Esophagus squamous epithelium (tissue), 5 donors: ENCODE measurements at regions not wholly inside any gene's neighbourhood (a gene's known extent, or its start where the extent isn't known, plus 50 kb on each side); places are given as distances from the start of the nearest gene placed in this dataset.

Experiments used
- DNase-seq: peaks from one replicate; lab custom pipeline; 2025; lab: John Stamatoyannopoulos, UW
- H3K27ac ChIP-seq, 4 donors: fragments of 200-600 bp; sonication (generic); one replicate each; pipeline ENCODE4 v1.5.1; 2016 to 2019; ENCODE audit warnings: mild to moderate bottlenecking in 1 of 4
- H3K27me3 ChIP-seq, 4 donors: fragments of 200-600 bp; sonication (generic); 1 replicate in 3 of 4; 2 replicates in 1 of 4; pipeline versions ENCODE4 v1.5.1 to v1.6.0; 2017 to 2021; ENCODE audit warnings: antibody characterized with exemption in 1 of 4
- H3K36me3 ChIP-seq, 3 donors: fragments of 200-600 bp; sonication (generic); one replicate each; pipeline ENCODE4 v1.5.1; 2016 to 2019
- H3K4me1 ChIP-seq, 3 donors: fragments of 200-600 bp; sonication (generic); one replicate each; pipeline ENCODE4 v1.5.1; 2017 to 2019
- H3K4me3 ChIP-seq, 4 donors: fragments of 200-600 bp; sonication (generic); 1 replicate in 3 of 4; 2 replicates in 1 of 4; pipeline ENCODE4 v1.5.1; 2016 to 2019; ENCODE audit warnings: mild to moderate bottlenecking in 2 of 4, moderate library complexity in 1 of 4
- H3K9me3 ChIP-seq, 3 donors: fragments of 200-600 bp; sonication (generic); one replicate each; pipeline ENCODE4 v1.5.1; 2016 to 2019
- POLR2A ChIP-seq, 4 donors: fragments of 450-650 bp; IDR thresholded peaks; one replicate each; pipeline ENCODE4 v1.6.1; 2017; ENCODE audit warnings: antibody characterized with exemption in 4 of 4, mild to moderate bottlenecking in 4 of 4, moderate library complexity in 3 of 4
- WGBS, 2 donors: methylation state at CpG; one replicate each; pipeline ENCODE4 v1.1.5; 2018; 5-methylcytosine and 5-hydroxymethylcytosine counted together
- intact Hi-C: fragments of 100-400 bp; cut with DNase I; formaldehyde crosslinking; loops from one replicate; pipeline ENCODE4 v1.15.0; 2022
- TF ChIP-seq, protein P1 (sequence below), 6 experiments: fragments of 450-650 bp in 4 of 6; fragments of 200-600 bp in 2 of 6; sonication (generic) in 2 of 6; IDR thresholded peaks; one replicate each; pipeline ENCODE4 v1.5.1; 2016 to 2019; ENCODE audit warnings: antibody characterized with exemption in 6 of 6, mild to moderate bottlenecking in 4 of 6, moderate library complexity in 4 of 6
- donor health status: DM: yes; HTN: yes; CAD: no.

DNA sequence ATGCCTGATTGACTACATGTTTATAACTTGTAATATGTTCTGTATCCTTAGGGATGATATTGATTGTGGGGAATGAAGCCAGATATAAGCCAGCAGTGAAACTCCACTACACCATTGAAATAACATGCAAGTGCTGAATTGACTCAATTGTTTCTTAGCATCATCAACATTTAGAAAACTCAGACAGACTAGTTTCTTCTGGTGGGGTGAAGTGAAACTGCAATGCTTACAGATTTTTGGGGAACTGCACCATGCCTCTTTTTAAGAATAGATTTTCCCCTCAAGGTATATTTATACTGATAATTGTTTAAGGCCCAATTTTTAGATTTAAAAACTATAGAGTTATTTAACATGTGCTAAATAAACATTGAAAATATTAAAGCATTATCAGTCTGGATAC is 1044.6 kb upstream of the EYS start:
- no peaks in the 10 kb centered on the region for H3K36me3 ChIP-seq
- DNase-seq = no peak
- intact Hi-C loops = no loop called here
- no peak overlapping the region for H3K27ac ChIP-seq
- TF ChIP-seq, protein P1, sequence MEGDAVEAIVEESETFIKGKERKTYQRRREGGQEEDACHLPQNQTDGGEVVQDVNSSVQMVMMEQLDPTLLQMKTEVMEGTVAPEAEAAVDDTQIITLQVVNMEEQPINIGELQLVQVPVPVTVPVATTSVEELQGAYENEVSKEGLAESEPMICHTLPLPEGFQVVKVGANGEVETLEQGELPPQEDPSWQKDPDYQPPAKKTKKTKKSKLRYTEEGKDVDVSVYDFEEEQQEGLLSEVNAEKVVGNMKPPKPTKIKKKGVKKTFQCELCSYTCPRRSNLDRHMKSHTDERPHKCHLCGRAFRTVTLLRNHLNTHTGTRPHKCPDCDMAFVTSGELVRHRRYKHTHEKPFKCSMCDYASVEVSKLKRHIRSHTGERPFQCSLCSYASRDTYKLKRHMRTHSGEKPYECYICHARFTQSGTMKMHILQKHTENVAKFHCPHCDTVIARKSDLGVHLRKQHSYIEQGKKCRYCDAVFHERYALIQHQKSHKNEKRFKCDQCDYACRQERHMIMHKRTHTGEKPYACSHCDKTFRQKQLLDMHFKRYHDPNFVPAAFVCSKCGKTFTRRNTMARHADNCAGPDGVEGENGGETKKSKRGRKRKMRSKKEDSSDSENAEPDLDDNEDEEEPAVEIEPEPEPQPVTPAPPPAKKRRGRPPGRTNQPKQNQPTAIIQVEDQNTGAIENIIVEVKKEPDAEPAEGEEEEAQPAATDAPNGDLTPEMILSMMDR (IDR thresholded peaks at IDR 0.05) = no peak
- TF ChIP-seq POLR2A (IDR thresholded peaks at IDR 0.05) = no peak
- peaks cover 0 to 9% (median 0%) of the 10 kb centered on the region in 3 donors for H3K9me3 ChIP-seq
- no peak overlapping the region for H3K4me3 ChIP-seq
- no peaks in the 10 kb centered on the region for H3K27me3 ChIP-seq
- H3K4me1 ChIP-seq = no peaks in the 10 kb centered on the region

DNA sequence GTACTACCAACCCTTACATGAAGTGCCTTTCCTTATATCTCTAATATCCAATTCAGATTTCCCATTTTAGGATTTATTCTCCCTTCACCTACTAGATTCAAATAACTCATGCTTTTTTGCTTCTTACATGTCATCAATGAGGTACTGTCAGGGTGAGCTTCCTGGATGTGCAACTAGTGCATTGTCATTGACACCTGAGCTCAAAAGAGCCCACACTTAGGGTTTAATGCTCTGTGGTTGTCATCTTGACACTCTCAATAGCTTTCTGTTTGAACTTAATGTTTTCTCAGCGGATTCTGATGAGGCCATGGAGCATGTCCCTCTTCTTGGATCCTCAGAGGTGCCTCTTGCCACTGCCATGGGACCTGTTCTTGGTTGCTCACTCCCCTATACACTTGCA is 1033.3 kb upstream of the EYS start:
- intact Hi-C loops = no loop called here
- no peak for DNase-seq
- H3K4me1 ChIP-seq = no peaks in the 10 kb centered on the region
- H3K9me3 ChIP-seq = peaks cover 0 to 2% (median 0%) of the 10 kb centered on the region in 3 donors
- no peaks in the 10 kb centered on the region for H3K36me3 ChIP-seq
- no peak overlapping the region for H3K4me3 ChIP-seq
- no peaks in the 10 kb centered on the region for H3K27me3 ChIP-seq
- WGBS, 2 donors = 33 to 38% methylated on average over 1 of the region's 1 CpG
- TF ChIP-seq, protein P1 (IDR thresholded peaks at IDR 0.05) = no peak
- TF ChIP-seq POLR2A (IDR thresholded peaks at IDR 0.05) = no peak
- no peak overlapping the region for H3K27ac ChIP-seq

DNA sequence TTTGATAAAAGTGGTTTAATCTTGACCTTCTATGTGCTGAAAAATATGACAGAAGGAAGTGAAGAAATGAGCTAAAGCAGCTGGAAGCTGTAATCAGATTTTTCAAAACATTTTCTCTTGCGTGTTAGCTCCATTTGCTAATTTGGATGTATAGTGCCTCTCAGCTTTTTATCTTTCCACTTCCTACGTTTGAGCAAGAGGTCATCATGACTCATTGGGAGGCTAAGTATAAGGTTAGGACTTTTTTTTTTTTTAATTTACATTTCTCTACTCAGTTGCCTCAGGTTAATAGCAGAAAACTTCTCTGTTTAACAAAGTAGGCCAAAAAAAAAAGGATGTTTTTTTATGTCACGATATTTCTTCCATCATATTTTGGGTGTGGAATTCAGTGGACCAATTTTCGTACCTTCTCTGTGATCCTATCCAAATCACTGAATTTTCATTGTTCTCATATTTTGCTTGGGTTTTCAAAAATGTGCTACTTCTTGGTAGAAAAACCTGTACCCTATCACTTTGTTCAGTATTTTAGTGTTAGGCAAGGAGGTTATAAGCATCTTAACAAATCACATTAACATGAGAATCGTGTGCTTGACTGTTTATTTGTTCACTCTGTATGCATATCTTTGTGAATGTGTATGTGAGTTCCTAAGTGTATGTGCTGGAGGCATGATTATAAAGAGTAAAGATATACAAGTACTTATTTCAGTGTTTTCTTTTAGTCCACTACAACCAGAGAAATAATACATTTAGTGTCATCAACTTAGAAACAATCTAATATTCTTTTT is 1028.3 kb upstream of the EYS start:
- H3K4me1 ChIP-seq = no peaks in the 10 kb centered on the region
- H3K27ac ChIP-seq = no peak overlapping the region
- no peaks in the 10 kb centered on the region for H3K36me3 ChIP-seq
- no peaks in the 10 kb centered on the region for H3K27me3 ChIP-seq
- intact Hi-C loops = no loop called here
- 43 to 51% methylated on average over 5 of the region's 5 CpGs for WGBS, 2 donors
- H3K4me3 ChIP-seq = no peak overlapping the region
- TF ChIP-seq, protein P1 (IDR thresholded peaks at IDR 0.05) = no peak
- no peak for TF ChIP-seq POLR2A (IDR thresholded peaks at IDR 0.05)
- no peaks in the 10 kb centered on the region for H3K9me3 ChIP-seq
- no peak for DNase-seq

DNA sequence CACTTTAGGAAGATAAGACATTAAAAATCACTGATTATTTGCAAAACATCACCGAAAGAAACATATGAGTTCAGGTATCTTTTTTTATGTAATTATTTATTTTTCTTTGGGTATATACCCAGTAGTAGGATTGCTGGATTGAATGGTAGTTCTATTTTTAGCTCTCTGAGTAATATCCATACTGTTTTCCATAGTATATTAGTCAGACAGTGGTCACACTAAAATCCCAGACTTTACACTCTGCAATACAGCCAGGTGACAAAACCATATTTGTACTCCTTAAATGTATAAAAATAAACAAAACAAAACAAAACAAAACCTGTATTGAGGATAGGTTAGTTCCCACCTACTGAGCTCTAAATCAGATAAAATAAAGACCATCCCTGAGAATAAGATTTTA is 1024.3 kb upstream of the EYS start:
- Histone ChIP-seq H3K9me3 (no peaks in the 10 kb centered on the region), H3K27me3 (no peaks in the 10 kb centered on the region), H3K27ac (no peak overlapping the region), H3K4me1 (no peaks in the 10 kb centered on the region), H3K36me3 (no peaks in the 10 kb centered on the region), H3K4me3 (no peak overlapping the region)
- intact Hi-C loops = no loop called here
- WGBS, 2 donors = 70 to 96% methylated on average over 1 of the region's 1 CpG
- TF ChIP-seq POLR2A (IDR thresholded peaks at IDR 0.05) = no peak
- TF ChIP-seq, protein P1 (IDR thresholded peaks at IDR 0.05) = no peak
- no peak for DNase-seq

DNA sequence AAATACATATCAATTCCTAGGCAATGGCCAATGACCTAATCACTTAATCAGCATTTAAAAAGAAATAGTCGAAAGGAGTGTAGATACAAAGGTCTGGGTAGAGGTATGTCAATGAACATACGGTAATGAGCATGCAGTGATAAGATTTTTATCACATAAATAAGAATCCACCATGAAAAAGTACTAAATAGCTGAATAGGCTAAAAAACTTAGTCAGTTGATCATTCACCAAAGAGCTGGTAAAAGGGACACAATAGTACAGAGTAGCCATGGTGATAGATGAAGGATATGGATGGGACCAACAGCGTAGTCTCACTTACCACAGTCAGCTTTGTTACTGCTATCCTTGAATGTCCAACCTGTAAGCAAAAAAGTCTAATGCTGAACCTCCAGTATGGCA is 1018.6 kb upstream of the EYS start:
- H3K36me3 ChIP-seq = no peaks in the 10 kb centered on the region
- no peaks in the 10 kb centered on the region for H3K9me3 ChIP-seq
- H3K27ac ChIP-seq = no peak overlapping the region
- no peak for DNase-seq
- TF ChIP-seq, protein P1 (IDR thresholded peaks at IDR 0.05) = no peak
- TF ChIP-seq POLR2A (IDR thresholded peaks at IDR 0.05) = no peak
- 69 to 73% methylated on average over 3 of the region's 3 CpGs for WGBS, 2 donors
- no peak overlapping the region for H3K4me3 ChIP-seq
- no peaks in the 10 kb centered on the region for H3K27me3 ChIP-seq
- intact Hi-C loops = no loop called here
- no peaks in the 10 kb centered on the region for H3K4me1 ChIP-seq
